ENCODE measurements at regions not wholly inside any gene's neighbourhood (a gene's known extent, or its start where the extent isn't known, plus 50 kb on each side); places are given as distances from the start of the nearest gene placed in this dataset.

DNA sequence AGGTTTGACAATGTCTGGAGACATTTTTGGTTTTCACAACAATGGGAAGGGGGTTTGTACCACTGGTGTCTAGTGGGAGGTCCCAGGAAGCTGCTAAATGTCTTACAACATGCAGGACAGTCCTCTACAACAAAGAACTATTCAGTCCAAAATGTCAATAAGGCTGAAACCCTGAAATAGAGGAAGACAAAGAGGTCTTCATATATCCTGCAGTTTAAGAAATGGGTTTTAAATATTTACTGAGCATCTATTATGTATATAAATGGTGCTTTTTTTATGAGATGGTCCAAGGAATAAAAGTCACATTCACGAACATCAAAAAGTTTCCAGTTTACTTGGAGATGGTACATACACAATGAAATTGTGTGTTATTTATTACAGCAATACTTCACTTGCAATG lies 107.3 kb downstream of the AKAP11 start:
- TF ChIP-seq CTCF (IDR thresholded peaks at IDR 0.05; ENCODE audit: low read depth, low read length) (no peak), POLR2A (IDR thresholded peaks at IDR 0.05; ENCODE audit: extremely low read depth, insufficient read length) (no peak), MYC (IDR thresholded peaks at IDR 0.05; ENCODE audit: low read depth, low read length) (no peak)
- TF ChIP-seq, protein P1, sequence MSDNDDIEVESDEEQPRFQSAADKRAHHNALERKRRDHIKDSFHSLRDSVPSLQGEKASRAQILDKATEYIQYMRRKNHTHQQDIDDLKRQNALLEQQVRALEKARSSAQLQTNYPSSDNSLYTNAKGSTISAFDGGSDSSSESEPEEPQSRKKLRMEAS (IDR thresholded peaks at IDR 0.05; ENCODE audit: low read depth, low read length), result no peak

All from NB4 (cell line).